H1 (cell line): ENCODE measurements at regions not wholly inside any gene's neighbourhood (a gene's known extent, or its start where the extent isn't known, plus 50 kb on each side); places are given as distances from the start of the nearest gene placed in this dataset.

Experiments
- CTCF ChIA-PET: fragments of 300-600 bp; sonication (Branson Sonifier 250); formaldehyde crosslinking; loops from one replicate; lab custom pipeline; 2021; ENCODE audit not compliant: partially characterized antibody; lab: Charles Lee
- POLR2A ChIA-PET: fragments of 300-600 bp; sonication (Branson Sonifier 250); formaldehyde crosslinking; loops from one replicate; lab custom pipeline; 2021; ENCODE audit warnings: inconsistent platforms; ENCODE audit not compliant: partially characterized antibody; lab: Charles Lee
- DNase-seq, 2 experiments: peaks; one replicate each; pipeline versions ENCODE4 v3.0.0 to v3.0.0-alpha.2; 2010 to 2022; ENCODE audit warnings: low spot score in 2 of 2, low read depth in 1 of 2, mixed read lengths in 1 of 2
- FAIRE-seq: peaks from 2 replicates; lab custom pipeline; 2011; peaks lifted over from hg19 to GRCh38; lab: Jason Lieb, UNC
- H2AFZ ChIP-seq: 2 replicates; pipeline ENCODE4 v1.8.1; 2012; ENCODE audit warnings: low read length, inconsistent platforms
- H2AK5ac ChIP-seq: 2 replicates; pipeline ENCODE4 v1.6.1; 2013; ENCODE audit warnings: low read depth, low read length
- H2BK120ac ChIP-seq: replicated peaks from 2 replicates; pipeline ENCODE3; 2013; ENCODE audit warnings: low read depth, low read length, inconsistent platforms
- H2BK12ac ChIP-seq: 2 replicates; pipeline ENCODE4 v1.6.1; 2013; ENCODE audit warnings: low read depth, low read length
- H2BK15ac ChIP-seq: 2 replicates; pipeline ENCODE4 v1.6.1; 2013; ENCODE audit warnings: low read length
- H2BK20ac ChIP-seq: 2 replicates; pipeline ENCODE4 v1.6.1; 2013; ENCODE audit warnings: low read length
- H2BK5ac ChIP-seq: 2 replicates; pipeline ENCODE4 v1.6.1; 2013; ENCODE audit warnings: low read depth, low read length
- H3K14ac ChIP-seq: 2 replicates; pipeline ENCODE4 v1.6.1; 2013; ENCODE audit warnings: inconsistent platforms; ENCODE audit not compliant: insufficient read length
- H3K18ac ChIP-seq: 2 replicates; pipeline ENCODE4 v1.6.1; 2013; ENCODE audit warnings: low read length; ENCODE audit errors: extremely low read depth
- H3K23ac ChIP-seq: 2 replicates; pipeline ENCODE4 v1.6.1; 2013; ENCODE audit warnings: inconsistent platforms; ENCODE audit not compliant: insufficient read length
- H3K23me2 ChIP-seq: 2 replicates; pipeline ENCODE4 v1.6.1; 2013; ENCODE audit warnings: low read depth, low read length
- H3K27ac ChIP-seq: 2 replicates; pipeline ENCODE4 v1.6.1; 2011; ENCODE audit warnings: low read depth, low read length, inconsistent platforms
- H3K27me3 ChIP-seq, 4 experiments: replicated peaks in 1 of 4; 1 replicate in 1 of 4; 2 replicates in 3 of 4; pipeline versions ENCODE4 v1.6.1 to v1.8.1; 2011 to 2013; ENCODE audit warnings: low read length in 3 of 4, mild to moderate bottlenecking in 3 of 4, inconsistent platforms in 2 of 4, mixed read lengths in 2 of 4, moderate library complexity in 1 of 4; ENCODE audit not compliant: control insufficient read depth in 3 of 4, insufficient read depth in 3 of 4; ENCODE audit errors: extremely low read depth in 1 of 4
- H3K36me3 ChIP-seq, 4 experiments: 2 replicates each; pipeline versions ENCODE4 v1.6.1 to v1.8.1; 2011 to 2013; ENCODE audit warnings: mild to moderate bottlenecking in 4 of 4, low read length in 3 of 4, moderate library complexity in 2 of 4, control low read depth in 1 of 4, inconsistent platforms in 1 of 4; ENCODE audit not compliant: insufficient read depth in 4 of 4, control insufficient read depth in 2 of 4
- H3K4ac ChIP-seq: replicated peaks from 2 replicates; pipeline ENCODE3; 2013; ENCODE audit warnings: low read length, low read depth, mixed read lengths, inconsistent platforms; ENCODE audit not compliant: insufficient read length
- H3K4me1 ChIP-seq, 4 experiments: replicated peaks in 1 of 4; 1 replicate in 1 of 4; 2 replicates in 3 of 4; pipeline versions ENCODE4 v1.6.1 to v1.8.1; 2011 to 2013; ENCODE audit warnings: low read length in 3 of 4, inconsistent platforms in 2 of 4, mixed read lengths in 1 of 4; ENCODE audit not compliant: insufficient read depth in 4 of 4, control insufficient read depth in 3 of 4
- H3K4me2 ChIP-seq, 2 experiments: 2 replicates each; pipeline versions ENCODE4 v1.6.1 to v1.8.1; 2011 to 2013; ENCODE audit warnings: low read depth in 2 of 2, low read length in 2 of 2, control low read depth in 1 of 2, inconsistent platforms in 1 of 2, mild to moderate bottlenecking in 1 of 2; ENCODE audit not compliant: insufficient read depth in 1 of 2
- H3K4me3 ChIP-seq, 4 experiments: fragments of 200-600, 300-600 bp in 1 of 4; sonication (generic), shearing (Covaris generic), sonication (Bioruptor Twin) in 1 of 4; 2 replicates each; pipeline versions ENCODE4 v1.5.1 to v1.8.1; 2011 to 2016; ENCODE audit warnings: low read length in 4 of 4, low read depth in 3 of 4, control low read depth in 2 of 4, inconsistent platforms in 2 of 4, mild to moderate bottlenecking in 2 of 4, mixed read lengths in 1 of 4, moderate library complexity in 1 of 4; ENCODE audit not compliant: insufficient read depth in 2 of 4; ENCODE audit errors: extremely low read depth in 1 of 4
- H3K56ac ChIP-seq: replicated peaks from 2 replicates; pipeline ENCODE3; 2013; ENCODE audit warnings: low read depth, mild to moderate bottlenecking, mixed read lengths, low read length, inconsistent platforms; ENCODE audit not compliant: insufficient read length
- H3K79me1 ChIP-seq: 2 replicates; pipeline ENCODE4 v1.6.1; 2013; ENCODE audit warnings: low read depth, low read length, control low read depth
- H3K79me2 ChIP-seq, 2 experiments: 2 replicates each; pipeline versions ENCODE4 v1.6.1 to v1.8.1; 2012 to 2013; ENCODE audit warnings: low read length in 2 of 2, mild to moderate bottlenecking in 2 of 2, inconsistent platforms in 1 of 2; ENCODE audit not compliant: insufficient read depth in 2 of 2, control insufficient read depth in 1 of 2
- H3K9ac ChIP-seq, 4 experiments: replicated peaks in 1 of 4; 1 replicate in 1 of 4; 2 replicates in 3 of 4; pipeline versions ENCODE4 v1.6.1 to v1.8.1; 2011 to 2013; ENCODE audit warnings: low read depth in 3 of 4, low read length in 3 of 4, control low read depth in 2 of 4, mild to moderate bottlenecking in 2 of 4, moderate library complexity in 2 of 4, inconsistent platforms in 1 of 4; ENCODE audit errors: extremely low read depth in 1 of 4
- H3K9me3 ChIP-seq, 2 experiments: 2 replicates each; pipeline versions ENCODE4 v1.6.1 to v1.8.1; 2012 to 2013; ENCODE audit warnings: mild to moderate bottlenecking in 2 of 2, moderate library complexity in 2 of 2, control low read depth in 1 of 2, inconsistent platforms in 1 of 2, low read depth in 1 of 2, low read length in 1 of 2, mixed read lengths in 1 of 2; ENCODE audit not compliant: insufficient read depth in 2 of 2
- H4K20me1 ChIP-seq, 2 experiments: replicated peaks in 1 of 2; 2 replicates each; pipeline versions ENCODE3 to v1.8.1; 2011 to 2013; ENCODE audit warnings: inconsistent platforms in 2 of 2, low read length in 2 of 2, mild to moderate bottlenecking in 1 of 2; ENCODE audit not compliant: insufficient read depth in 2 of 2, control insufficient read depth in 1 of 2
- H4K5ac ChIP-seq: 2 replicates; pipeline ENCODE4 v1.6.1; 2013; ENCODE audit warnings: low read length, low read depth, mixed read lengths, inconsistent platforms; ENCODE audit not compliant: insufficient read length
- H4K8ac ChIP-seq: 2 replicates; pipeline ENCODE4 v1.8.0; 2013; ENCODE audit warnings: mild to moderate bottlenecking, moderate library complexity, low read length, inconsistent platforms; ENCODE audit not compliant: insufficient read depth; ENCODE audit errors: extremely low read depth
- H4K91ac ChIP-seq: replicated peaks from 2 replicates; pipeline ENCODE3; 2013; ENCODE audit warnings: low read length, mixed read lengths, inconsistent platforms; ENCODE audit not compliant: insufficient read length
- ATF2 ChIP-seq: IDR thresholded peaks from 2 replicates; pipeline ENCODE4 v1.6.1; 2012; ENCODE audit warnings: low read length, inconsistent platforms
- BACH1 ChIP-seq: IDR thresholded peaks from 2 replicates; pipeline ENCODE4 v1.6.1; 2012; ENCODE audit warnings: low read length, improper control_type of control experiment
- BRCA1 ChIP-seq: IDR thresholded peaks from 2 replicates; pipeline ENCODE4 v1.6.1; 2012; ENCODE audit warnings: low read depth, low read length, improper control_type of control experiment
- CEBPB ChIP-seq: IDR thresholded peaks from 2 replicates; pipeline ENCODE4 v1.6.1; 2012; ENCODE audit warnings: low read depth, low read length
- EP300 ChIP-seq, 2 experiments: IDR thresholded peaks; 1 replicate in 1 of 2; 2 replicates in 1 of 2; pipeline ENCODE4 v1.6.1; 2011 to 2012; ENCODE audit warnings: low read depth in 2 of 2, low read length in 2 of 2, mild to moderate bottlenecking in 2 of 2, borderline replicate concordance in 1 of 2, inconsistent platforms in 1 of 2, moderate library complexity in 1 of 2
- FOSL1 ChIP-seq: IDR thresholded peaks from 2 replicates; pipeline ENCODE4 v1.6.1; 2011; ENCODE audit warnings: mild to moderate bottlenecking, low read depth, low read length, moderate library complexity; ENCODE audit not compliant: insufficient read depth
- NRF1 ChIP-seq: IDR thresholded peaks from 2 replicates; pipeline ENCODE4 v1.6.1; 2011; ENCODE audit warnings: mild to moderate bottlenecking, low read depth, low read length, improper control_type of control experiment
- POLR2AphosphoS5 ChIP-seq: IDR thresholded peaks from 2 replicates; pipeline ENCODE4 v1.6.1; 2011; ENCODE audit warnings: low read depth, low read length
- RFX5 ChIP-seq: IDR thresholded peaks from 2 replicates; pipeline ENCODE4 v1.6.1; 2011; ENCODE audit warnings: low read depth, low read length, improper control_type of control experiment, borderline replicate concordance
- SAP30 ChIP-seq: fragments of 300-600 bp; sonication (generic); IDR thresholded peaks from 2 replicates; pipeline ENCODE4 v1.7.1; 2012; ENCODE audit warnings: low read length, moderate library complexity, mild to moderate bottlenecking, inconsistent platforms; ENCODE audit not compliant: insufficient read depth, insufficient replicate concordance
- SP4 ChIP-seq: IDR thresholded peaks from 2 replicates; pipeline ENCODE4 v1.6.1; 2012; ENCODE audit warnings: low read length, inconsistent platforms
- SUZ12 ChIP-seq: fragments of 200-600 bp; sonication (generic); IDR thresholded peaks from 2 replicates; pipeline ENCODE4 v1.6.1; 2012; ENCODE audit warnings: mild to moderate bottlenecking, inconsistent platforms, low read length, moderate library complexity, mixed read lengths
- TAF7 ChIP-seq: optimal IDR thresholded peaks from 2 replicates; pipeline ENCODE3; 2011; ENCODE audit warnings: low read depth, mild to moderate bottlenecking, inconsistent platforms, low read length, moderate library complexity, borderline replicate concordance
- TCF12 ChIP-seq: IDR thresholded peaks from 2 replicates; pipeline ENCODE4 v1.6.1; 2011; ENCODE audit warnings: low read depth, mild to moderate bottlenecking, low read length
- WGBS, 2 experiments: shearing (Covaris generic) in 1 of 2; methylation state at CpG; one replicate each; pipeline versions ENCODE4 v1.1.6 to v1.1.7; 2013 to 2015; ENCODE audit warnings: low lambda C conversion rate in 2 of 2, mixed read lengths in 2 of 2, inconsistent platforms in 1 of 2, low coverage in 1 of 2, missing lambda C conversion rate in 1 of 2; ENCODE audit not compliant: insufficient replicate concordance in 2 of 2, insufficient coverage in 1 of 2, insufficient read length in 1 of 2; ENCODE audit errors: extremely low coverage in 1 of 2, missing lambda C conversion rate in 1 of 2; 5-methylcytosine and 5-hydroxymethylcytosine counted together

GRCh38 chr1:209505044-209505443 lies 78.5 kb upstream of the CAMK1G start:
- ChIA-PET POLR2A (no interaction called here), CTCF (interaction anchor here (0.6 to 3.0 kb wide), 12 partner anchors 8 to 411 kb away, joined by 3 to 12 read pairs (median 4); no protein-coding TSS in a partner anchor)
- TF ChIP-seq RFX5: no peak
- TF ChIP-seq CEBPB: no peak
- TF ChIP-seq EP300 (IDR thresholded peaks at IDR 0.05; ENCODE audit: borderline replicate concordance in 1 of 2, low read depth in 2 of 2, low read length in 2 of 2): no peak
- no peak for TF ChIP-seq TAF7
- TF ChIP-seq BACH1: no peak
- TF ChIP-seq POLR2AphosphoS5: no peak
- TF ChIP-seq TCF12: no peak
- TF ChIP-seq ATF2: no peak
- TF ChIP-seq SP4: no peak
- TF ChIP-seq BRCA1: no peak
- TF ChIP-seq FOSL1: no peak
- TF ChIP-seq SAP30: no peak
- TF ChIP-seq SUZ12: no peak
- TF ChIP-seq NRF1: no peak

More at GRCh38 chr1:209505044-209505443, 78.5 kb upstream of the CAMK1G start:
- Histone ChIP-seq H2BK12ac (no peak overlapping the region), H3K18ac (no peak overlapping the region), H3K9ac (no peak overlapping the region), H3K27ac (no peak overlapping the region), H3K4ac (no peak overlapping the region), H3K27me3 (no peaks in the 10 kb centered on the region), H3K23ac (no peak overlapping the region), H4K5ac (no peak overlapping the region), H2AK5ac (no peak overlapping the region), H3K4me3 (no peak overlapping the region), H2AFZ (no peak overlapping the region), H4K8ac (no peak overlapping the region), H3K4me2 (no peak overlapping the region), H4K91ac (no peak overlapping the region), H3K23me2 (no peaks in the 10 kb centered on the region), H3K56ac (no peak overlapping the region), H3K79me1 (no peaks in the 10 kb centered on the region), H3K4me1 (no peaks in the 10 kb centered on the region), H2BK15ac (no peak overlapping the region), H2BK5ac (no peak overlapping the region), H3K14ac (no peak overlapping the region), H4K20me1 (no peaks in the 10 kb centered on the region), H2BK20ac (no peak overlapping the region), H3K79me2 (no peaks in the 10 kb centered on the region), H3K9me3 (no peaks in the 10 kb centered on the region), H2BK120ac (no peak overlapping the region), H3K36me3 (no peaks in the 10 kb centered on the region)
- FAIRE-seq (no peak), DNase-seq (no peak)
- 94% methylated on average over 1 of the region's 1 CpG; no CpG with 5 or more reads in 1 of the 2 experiments for WGBS, 2 experiments
